ENCODE measurements at regions not wholly inside any gene's neighbourhood (a gene's known extent, or its start where the extent isn't known, plus 50 kb on each side); places are given as distances from the start of the nearest gene placed in this dataset.
A peak's percentile ranks its signal among the peaks of the same experiment; 100 is the strongest.

- peak overlapping the region; percentile 34; the same call in 1 of the 2 replicates for H3K27ac ChIP-seq (ENCODE audit: insufficient read depth, low read length)
- WGBS, 2 experiments (ENCODE audit: extremely low coverage in 2 of 2, insufficient read length in 1 of 2), result 100% methylated on average over 1 of the region's 4 CpGs; no CpG with 5 or more reads in 1 of the 2 experiments
- peaks cover 3% of the 10 kb centered on the region; the same call in 1 of the 2 replicates for H3K9me1 ChIP-seq (ENCODE audit: insufficient read depth, low read length)
- H3K23ac ChIP-seq (ENCODE audit: low read depth, low read length), result peak overlapping the region; percentile 66; the same call in 1 of the 2 replicates
- peak overlapping the region; percentile 85 for H4K5ac ChIP-seq (ENCODE audit: low read depth, low read length)
- H3K27me3 ChIP-seq (ENCODE audit: control insufficient read depth, insufficient read depth, low read length), result peaks cover 26% of the 10 kb centered on the region
- no peaks in the 10 kb centered on the region for H3K9me3 ChIP-seq (ENCODE audit: control insufficient read depth, insufficient read depth, low read length)
- H3K56ac ChIP-seq (ENCODE audit: extremely low read depth, insufficient read depth, low read length), result no peak overlapping the region
- H2BK15ac ChIP-seq (ENCODE audit: low read depth, low read length), result no peak overlapping the region
- TF ChIP-seq POLR2A (IDR thresholded peaks at IDR 0.05; ENCODE audit: low read depth, low read length) (no peak), MAFK (IDR thresholded peaks at IDR 0.05; ENCODE audit: low read depth, low read length) (no peak), NFE2L2 (IDR thresholded peaks at IDR 0.05; ENCODE audit: low read depth, low read length) (no peak), CEBPB (IDR thresholded peaks at IDR 0.05; ENCODE audit: low read depth, low read length) (no peak), CHD1 (IDR thresholded peaks at IDR 0.05; ENCODE audit: low read depth, low read length) (no peak), RAD21 (IDR thresholded peaks at IDR 0.05; ENCODE audit: low read length) (no peak), CTCF (conservative IDR thresholded peaks at IDR 0.05; ENCODE audit: low read depth, low read length) (no peak), RCOR1 (IDR thresholded peaks at IDR 0.05; ENCODE audit: insufficient replicate concordance, low read length) (no peak), MAZ (IDR thresholded peaks at IDR 0.05; ENCODE audit: borderline replicate concordance, low read depth, low read length) (no peak), RFX5 (IDR thresholded peaks at IDR 0.05; ENCODE audit: low read depth, low read length) (no peak), BHLHE40 (IDR thresholded peaks at IDR 0.05; ENCODE audit: low read depth, low read length) (no peak), SMC3 (IDR thresholded peaks at IDR 0.05; ENCODE audit: low read depth, low read length) (no peak)
- TF ChIP-seq, protein P1, sequence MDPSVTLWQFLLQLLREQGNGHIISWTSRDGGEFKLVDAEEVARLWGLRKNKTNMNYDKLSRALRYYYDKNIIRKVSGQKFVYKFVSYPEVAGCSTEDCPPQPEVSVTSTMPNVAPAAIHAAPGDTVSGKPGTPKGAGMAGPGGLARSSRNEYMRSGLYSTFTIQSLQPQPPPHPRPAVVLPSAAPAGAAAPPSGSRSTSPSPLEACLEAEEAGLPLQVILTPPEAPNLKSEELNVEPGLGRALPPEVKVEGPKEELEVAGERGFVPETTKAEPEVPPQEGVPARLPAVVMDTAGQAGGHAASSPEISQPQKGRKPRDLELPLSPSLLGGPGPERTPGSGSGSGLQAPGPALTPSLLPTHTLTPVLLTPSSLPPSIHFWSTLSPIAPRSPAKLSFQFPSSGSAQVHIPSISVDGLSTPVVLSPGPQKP (IDR thresholded peaks at IDR 0.05; ENCODE audit: borderline replicate concordance, low read depth, low read length), result no peak
- TF ChIP-seq, protein P2, sequence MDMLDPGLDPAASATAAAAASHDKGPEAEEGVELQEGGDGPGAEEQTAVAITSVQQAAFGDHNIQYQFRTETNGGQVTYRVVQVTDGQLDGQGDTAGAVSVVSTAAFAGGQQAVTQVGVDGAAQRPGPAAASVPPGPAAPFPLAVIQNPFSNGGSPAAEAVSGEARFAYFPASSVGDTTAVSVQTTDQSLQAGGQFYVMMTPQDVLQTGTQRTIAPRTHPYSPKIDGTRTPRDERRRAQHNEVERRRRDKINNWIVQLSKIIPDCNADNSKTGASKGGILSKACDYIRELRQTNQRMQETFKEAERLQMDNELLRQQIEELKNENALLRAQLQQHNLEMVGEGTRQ (IDR thresholded peaks at IDR 0.05; ENCODE audit: low read depth, low read length), result no peak
- H2AFZ ChIP-seq (replicated peaks; ENCODE audit: low read length, poor library complexity), result peak overlapping the region; percentile 51
- H3K4ac ChIP-seq (ENCODE audit: low read depth, low read length), result 0 out of 2 replicates have a peak overlapping the region, but pooled peaks have one; percentile 40
- peak overlapping the region; percentile 53 for H2BK5ac ChIP-seq (ENCODE audit: low read depth, low read length, poor library complexity, severe bottlenecking)
- ChIA-PET POLR2A (ENCODE audit: unreplicated experiment) (no interaction called here), CTCF (interaction anchor here (0.9 kb wide), 1 partner anchor 18 kb away, joined by 3 read pairs; no protein-coding TSS in a partner anchor)
- H3K4me2 ChIP-seq (ENCODE audit: low read depth, low read length), result peak overlapping the region; percentile 25; the same call in 1 of the 2 replicates
- H2BK20ac ChIP-seq (ENCODE audit: low read depth, low read length), result peak overlapping the region; percentile 37
- H4K8ac ChIP-seq (ENCODE audit: low read depth in 2 of 2, low read length in 2 of 2), result peak overlapping the region in 1 of 2 experiments; percentile 43; a peak in 2 of 4 replicates
- no peak overlapping the region for H3K4me3 ChIP-seq (ENCODE audit: insufficient read depth, low read depth, low read length)
- no peaks in the 10 kb centered on the region for H3K79me1 ChIP-seq (ENCODE audit: low read depth in 1 of 2, low read length in 2 of 2)
- H3K14ac ChIP-seq (replicated peaks; ENCODE audit: low read depth, low read length), result no peak overlapping the region
- intact Hi-C loops (cut with micrococcal nuclease) (no loop called here), in situ Hi-C loops (cut with MboI; ENCODE audit: low sequenced_read_pairs) (no loop called here), dilution Hi-C loops (cut with HindIII; ENCODE audit: low sequenced_read_pairs, unreplicated experiment) (no loop called here)
- H3K36me3 ChIP-seq (ENCODE audit: control insufficient read depth, insufficient read depth, low read length), result no peaks in the 10 kb centered on the region
- peak overlapping the region; percentile 19; the same call in 1 of the 2 replicates for H4K91ac ChIP-seq (ENCODE audit: insufficient read depth, low read depth, low read length)
- no peaks in the 10 kb centered on the region for H4K20me1 ChIP-seq (ENCODE audit: insufficient read depth, low read length)
- H3K9ac ChIP-seq (ENCODE audit: low read depth, low read length), result no peak overlapping the region
- no peak overlapping the region; the same call in 1 of the 2 replicates for H2BK120ac ChIP-seq (ENCODE audit: low read depth, low read length)
- no peak for ATAC-seq (ENCODE audit: low read depth)
- H3K18ac ChIP-seq (ENCODE audit: low read depth, low read length), result peak overlapping the region; percentile 28
- no peak overlapping the region for H2AK5ac ChIP-seq (ENCODE audit: low read depth, low read length)
- no peak for DNase-seq
- H3K4me1 ChIP-seq (ENCODE audit: control insufficient read depth, insufficient read depth, low read length), result peaks cover 38% of the 10 kb centered on the region
- no TSS peak for BruUV-seq (replicated peaks)
- H2AK9ac ChIP-seq (replicated peaks; ENCODE audit: low read depth, low read length, poor library complexity), result peak overlapping the region; percentile 43
These were observed 51.3 kb upstream of the CDON start for GRCh38 chr11:126113963-126114362.
